ENCODE measurements at regions not wholly inside any gene's neighbourhood (a gene's known extent, or its start where the extent isn't known, plus 50 kb on each side); places are given as distances from the start of the nearest gene placed in this dataset.

- TF ChIP-seq, protein P1, sequence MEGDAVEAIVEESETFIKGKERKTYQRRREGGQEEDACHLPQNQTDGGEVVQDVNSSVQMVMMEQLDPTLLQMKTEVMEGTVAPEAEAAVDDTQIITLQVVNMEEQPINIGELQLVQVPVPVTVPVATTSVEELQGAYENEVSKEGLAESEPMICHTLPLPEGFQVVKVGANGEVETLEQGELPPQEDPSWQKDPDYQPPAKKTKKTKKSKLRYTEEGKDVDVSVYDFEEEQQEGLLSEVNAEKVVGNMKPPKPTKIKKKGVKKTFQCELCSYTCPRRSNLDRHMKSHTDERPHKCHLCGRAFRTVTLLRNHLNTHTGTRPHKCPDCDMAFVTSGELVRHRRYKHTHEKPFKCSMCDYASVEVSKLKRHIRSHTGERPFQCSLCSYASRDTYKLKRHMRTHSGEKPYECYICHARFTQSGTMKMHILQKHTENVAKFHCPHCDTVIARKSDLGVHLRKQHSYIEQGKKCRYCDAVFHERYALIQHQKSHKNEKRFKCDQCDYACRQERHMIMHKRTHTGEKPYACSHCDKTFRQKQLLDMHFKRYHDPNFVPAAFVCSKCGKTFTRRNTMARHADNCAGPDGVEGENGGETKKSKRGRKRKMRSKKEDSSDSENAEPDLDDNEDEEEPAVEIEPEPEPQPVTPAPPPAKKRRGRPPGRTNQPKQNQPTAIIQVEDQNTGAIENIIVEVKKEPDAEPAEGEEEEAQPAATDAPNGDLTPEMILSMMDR (conservative IDR thresholded peaks at IDR 0.05; ENCODE audit: low read depth, low read length) = no peak
Measured at GRCh38 chr10:128414568-128414967, 288.3 kb upstream of the MKI67 start.

GRCh38 chr10:128416231-128416630 lies 290.0 kb upstream of the MKI67 start:
- TF ChIP-seq, protein P1 (conservative IDR thresholded peaks at IDR 0.05; ENCODE audit: low read depth, low read length) = no peak
- H3K4me3 ChIP-seq (ENCODE audit: low read length) = no peak overlapping the region
- DNase-seq (ENCODE audit: low read depth) = no peak

More at GRCh38 chr10:128414568-128414967, 288.3 kb upstream of the MKI67 start:
- no peak overlapping the region for H3K4me3 ChIP-seq (ENCODE audit: low read length)
- DNase-seq (ENCODE audit: low read depth) = no peak

DNA sequence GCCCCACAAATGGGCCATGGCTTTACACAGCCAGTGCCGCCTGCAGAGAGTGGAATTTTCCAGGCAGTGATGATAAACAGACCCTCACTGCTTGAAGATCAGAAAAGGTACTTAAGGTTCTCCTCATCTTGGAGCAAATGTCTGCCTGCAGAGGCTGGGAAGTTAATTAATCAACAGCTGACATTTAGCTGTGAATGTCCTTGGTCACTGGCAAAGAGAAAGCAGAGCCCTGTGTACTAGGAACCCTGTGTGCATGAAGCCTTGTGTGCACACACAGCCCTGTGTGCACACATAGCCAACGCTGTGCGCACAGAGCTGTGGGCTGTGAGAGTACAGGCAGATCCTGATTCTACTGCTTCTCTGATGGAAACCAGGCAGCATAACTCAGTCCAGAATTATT lies 291.6 kb upstream of the MKI67 start:
- DNase-seq (ENCODE audit: low read depth) = no peak
- TF ChIP-seq, protein P1 (conservative IDR thresholded peaks at IDR 0.05; ENCODE audit: low read depth, low read length) = no peak
- H3K4me3 ChIP-seq (ENCODE audit: low read length) = no peak overlapping the region

DNA sequence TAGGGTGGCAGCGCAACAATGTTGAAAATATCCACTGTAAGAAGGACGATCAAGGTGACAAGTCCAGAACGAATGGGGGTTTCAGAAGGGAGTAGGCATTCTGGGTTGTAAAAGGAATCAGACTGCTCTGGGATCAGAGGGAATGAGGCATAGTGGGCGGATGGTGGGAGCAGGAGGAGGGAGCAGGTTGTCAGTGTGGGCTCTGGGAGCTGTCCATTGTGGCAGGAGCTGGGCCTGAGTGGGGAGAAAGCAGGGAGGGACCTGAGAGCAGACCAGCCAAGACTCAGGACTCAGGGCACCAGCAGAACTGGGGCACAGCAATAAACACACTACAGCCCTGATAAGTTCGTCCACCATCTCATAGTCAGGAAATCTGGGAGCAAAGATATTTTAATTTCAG lies 292.6 kb upstream of the MKI67 start:
- no peak overlapping the region for H3K4me3 ChIP-seq (ENCODE audit: low read length)
- TF ChIP-seq, protein P1 (conservative IDR thresholded peaks at IDR 0.05; ENCODE audit: low read depth, low read length) = no peak
- no peak for DNase-seq (ENCODE audit: low read depth)

- H3K4me3 ChIP-seq (ENCODE audit: low read length) = no peak overlapping the region
- TF ChIP-seq, protein P1 (conservative IDR thresholded peaks at IDR 0.05; ENCODE audit: low read depth, low read length) = no peak
- DNase-seq (ENCODE audit: low read depth) = no peak
Measured at GRCh38 chr10:128419466-128420019, 293.3 kb upstream of the MKI67 start.

DNA sequence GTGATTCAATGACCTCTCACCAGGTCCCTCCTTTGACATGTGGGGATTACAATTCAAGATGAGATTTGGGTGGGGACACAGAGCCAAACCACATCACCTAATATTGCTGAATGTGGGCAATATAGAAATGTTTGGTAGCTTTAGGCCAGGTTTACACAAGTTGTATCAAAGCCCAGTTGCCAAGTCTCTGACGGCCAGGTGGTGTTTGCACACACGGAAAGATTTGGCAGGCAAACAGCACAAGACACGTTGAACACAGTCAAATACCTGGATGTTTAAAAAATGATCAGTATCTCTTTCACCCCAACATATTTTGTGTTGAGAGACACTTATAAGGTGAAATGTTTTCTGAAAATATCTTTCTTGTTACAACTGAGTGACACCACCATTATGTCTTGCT lies 294.4 kb upstream of the MKI67 start:
- TF ChIP-seq, protein P1 (conservative IDR thresholded peaks at IDR 0.05; ENCODE audit: low read depth, low read length) = no peak
- no peak for DNase-seq (ENCODE audit: low read depth)
- no peak overlapping the region for H3K4me3 ChIP-seq (ENCODE audit: low read length)

DNA sequence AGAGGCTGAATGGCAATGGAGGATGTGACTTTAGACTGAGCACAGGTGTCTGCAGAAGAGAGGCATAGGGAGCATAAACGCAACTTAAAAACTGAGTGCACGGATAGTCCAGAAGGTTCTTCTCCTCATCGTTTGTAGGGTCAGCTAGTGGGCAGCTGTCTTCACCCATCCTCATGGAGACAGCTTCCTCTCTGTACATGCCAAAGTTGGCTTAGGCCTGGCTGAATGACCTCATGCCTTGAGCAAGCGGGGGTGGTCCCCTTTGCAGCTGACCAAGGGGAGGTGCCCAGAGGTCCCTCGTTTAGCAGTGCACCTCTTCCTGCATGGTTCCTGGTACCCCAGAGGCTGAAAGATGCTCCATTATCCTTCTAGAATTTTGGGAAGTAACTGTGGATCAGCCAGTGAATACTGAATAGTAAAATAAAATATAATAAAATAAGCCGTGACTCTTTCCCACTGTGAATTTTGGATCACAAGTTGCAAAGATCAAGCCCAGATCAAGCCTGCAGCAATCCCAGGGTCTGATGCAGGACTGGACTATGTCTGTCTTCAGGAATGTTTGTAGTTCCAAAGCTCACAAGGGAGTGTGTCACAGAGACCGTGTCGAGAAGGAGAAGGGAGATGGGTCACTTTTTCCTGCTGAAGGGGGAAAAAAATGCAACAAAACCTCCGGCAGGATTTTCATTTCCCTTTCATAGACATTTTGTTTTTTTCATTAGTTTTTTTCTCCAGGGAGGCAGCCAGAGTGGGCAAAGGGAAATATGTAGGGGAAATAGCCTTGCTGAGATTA lies 295.3 kb upstream of the MKI67 start:
- H3K4me3 ChIP-seq (ENCODE audit: low read length) = no peak overlapping the region
- no peak for DNase-seq (ENCODE audit: low read depth)
- TF ChIP-seq, protein P1 (conservative IDR thresholded peaks at IDR 0.05; ENCODE audit: low read depth, low read length) = no peak
